T-helper 2 cell (primary cell): ENCODE measurements at regions not wholly inside any gene's neighbourhood (a gene's known extent, or its start where the extent isn't known, plus 50 kb on each side); places are given as distances from the start of the nearest gene placed in this dataset.
"Not testable (repeated sequence)": the region's sequence is repeated elsewhere in the genome, so short reads cannot be mapped to it uniquely, and the experiment has no call there.

Experiments used
- DNase-seq, 5 experiments: peaks; one replicate each; pipeline versions ENCODE4 v3.0.0 to v3.0.0-alpha.2; 2012 to 2022

- DNase-seq = not testable (repeated sequence)
Observed at GRCh38 chr7:69052-69451, 123.3 kb upstream of the FAM20C start.

- DNase-seq = not testable (repeated sequence)
Observed at GRCh38 chr7:69499-70123, 122.8 kb upstream of the FAM20C start.

- DNase-seq = not testable (repeated sequence)
Observed at GRCh38 chr7:70207-70606, 122.2 kb upstream of the FAM20C start.

GRCh38 chr7:70989-71388, 121.4 kb upstream of the FAM20C start:
- not testable (repeated sequence) for DNase-seq

GRCh38 chr7:72266-73057, 119.9 kb upstream of the FAM20C start:
- not testable (repeated sequence) for DNase-seq

- not testable (repeated sequence) for DNase-seq
Observed at GRCh38 chr7:73058-73331, 119.4 kb upstream of the FAM20C start.

- not testable (repeated sequence) for DNase-seq
Observed at GRCh38 chr7:74008-74540, 118.3 kb upstream of the FAM20C start.

GRCh38 chr7:75511-75910, 116.9 kb upstream of the FAM20C start:
- DNase-seq = not testable (repeated sequence)

- DNase-seq = not testable (repeated sequence)
Observed at GRCh38 chr7:76202-76601, 116.2 kb upstream of the FAM20C start.

- DNase-seq = not testable (repeated sequence)
Observed at GRCh38 chr7:76829-77395, 115.5 kb upstream of the FAM20C start.

GRCh38 chr7:78862-79261, 113.5 kb upstream of the FAM20C start:
- not testable (repeated sequence) for DNase-seq

- not testable (repeated sequence) for DNase-seq
Observed at GRCh38 chr7:79400-80055, 112.8 kb upstream of the FAM20C start.

- DNase-seq = no peak
Observed at GRCh38 chr7:80259-81067, 111.9 kb upstream of the FAM20C start.

GRCh38 chr7:81068-81925, 111.1 kb upstream of the FAM20C start:
- no peak for DNase-seq

GRCh38 chr7:81926-82756, 110.2 kb upstream of the FAM20C start:
- DNase-seq = no peak

- no peak for DNase-seq
Observed at GRCh38 chr7:82757-83155, 109.6 kb upstream of the FAM20C start.

- no peak for DNase-seq
Observed at GRCh38 chr7:83441-83840, 108.9 kb upstream of the FAM20C start.

- DNase-seq = no peak
Observed at GRCh38 chr7:83861-84632, 108.3 kb upstream of the FAM20C start.

- no peak for DNase-seq
Observed at GRCh38 chr7:84633-85020, 107.7 kb upstream of the FAM20C start.
